ENCODE measurements at regions not wholly inside any gene's neighbourhood (a gene's known extent, or its start where the extent isn't known, plus 50 kb on each side); places are given as distances from the start of the nearest gene placed in this dataset.

DNA sequence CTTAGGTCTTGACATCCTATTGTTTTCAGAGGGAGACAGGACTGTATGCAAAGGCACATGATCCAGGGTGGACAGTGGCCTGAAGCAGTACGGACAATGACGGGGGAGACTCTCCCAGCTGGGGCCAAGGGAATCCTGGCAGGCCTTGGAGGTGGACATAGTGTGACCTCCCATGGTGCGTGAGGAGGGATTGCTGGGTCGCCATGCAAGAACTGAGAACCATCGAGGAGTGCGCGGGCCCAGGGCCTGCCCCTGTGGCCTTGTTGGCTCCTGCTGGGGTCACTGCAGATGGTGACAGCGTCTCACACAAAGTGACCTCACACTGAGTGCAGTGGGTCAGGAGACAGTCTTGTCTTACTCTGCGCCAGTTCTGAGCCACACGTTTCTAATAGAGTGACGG is 192.4 kb downstream of the GADD45G start:
- TF ChIP-seq EZH2 (IDR thresholded peaks at IDR 0.05; ENCODE audit: borderline replicate concordance, low read length), result no peak
- TF ChIP-seq, protein P1, sequence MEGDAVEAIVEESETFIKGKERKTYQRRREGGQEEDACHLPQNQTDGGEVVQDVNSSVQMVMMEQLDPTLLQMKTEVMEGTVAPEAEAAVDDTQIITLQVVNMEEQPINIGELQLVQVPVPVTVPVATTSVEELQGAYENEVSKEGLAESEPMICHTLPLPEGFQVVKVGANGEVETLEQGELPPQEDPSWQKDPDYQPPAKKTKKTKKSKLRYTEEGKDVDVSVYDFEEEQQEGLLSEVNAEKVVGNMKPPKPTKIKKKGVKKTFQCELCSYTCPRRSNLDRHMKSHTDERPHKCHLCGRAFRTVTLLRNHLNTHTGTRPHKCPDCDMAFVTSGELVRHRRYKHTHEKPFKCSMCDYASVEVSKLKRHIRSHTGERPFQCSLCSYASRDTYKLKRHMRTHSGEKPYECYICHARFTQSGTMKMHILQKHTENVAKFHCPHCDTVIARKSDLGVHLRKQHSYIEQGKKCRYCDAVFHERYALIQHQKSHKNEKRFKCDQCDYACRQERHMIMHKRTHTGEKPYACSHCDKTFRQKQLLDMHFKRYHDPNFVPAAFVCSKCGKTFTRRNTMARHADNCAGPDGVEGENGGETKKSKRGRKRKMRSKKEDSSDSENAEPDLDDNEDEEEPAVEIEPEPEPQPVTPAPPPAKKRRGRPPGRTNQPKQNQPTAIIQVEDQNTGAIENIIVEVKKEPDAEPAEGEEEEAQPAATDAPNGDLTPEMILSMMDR (IDR thresholded peaks at IDR 0.05; ENCODE audit: low read length), result no peak

Measured in OCI-LY1 (cell line).